Mucosa of descending colon (tissue), 3 donors: ENCODE measurements at regions not wholly inside any gene's neighbourhood (a gene's known extent, or its start where the extent isn't known, plus 50 kb on each side); places are given as distances from the start of the nearest gene placed in this dataset.

Source experiments
- ATAC-seq: fragments of 200-7000 bp; cut with Tn5 transposase; one replicate; pipeline ENCODE4 v1.9.1; 2020; ENCODE audit warnings: mild to moderate bottlenecking, moderate library complexity
- DNase-seq, 3 donors: peaks; one replicate each; pipeline ENCODE4 v3.0.0-alpha.2; 2020
- H3K36me3 ChIP-seq: fragments of 200-600 bp; one replicate; pipeline ENCODE4 v1.8.0; 2021; ENCODE audit warnings: low read depth, mild to moderate bottlenecking
- H3K4me1 ChIP-seq: fragments of 200-600 bp; one replicate; pipeline ENCODE4 v1.8.0; 2021; ENCODE audit warnings: low read depth, mild to moderate bottlenecking
- H3K4me3 ChIP-seq: fragments of 200-600 bp; one replicate; pipeline ENCODE4 v1.8.0; 2021; ENCODE audit warnings: mild to moderate bottlenecking
- H3K9me3 ChIP-seq: fragments of 200-600 bp; one replicate; pipeline ENCODE4 v1.8.0; 2021; ENCODE audit warnings: mild to moderate bottlenecking
- CTCF ChIP-seq: fragments of 200-600 bp; IDR thresholded peaks from one replicate; pipeline ENCODE4 v1.8.0; 2022; ENCODE audit warnings: antibody characterized with exemption, mild to moderate bottlenecking
- intact Hi-C, 2 donors: fragments of 100-400 bp; cut with DNase I in 1 of 2; cut with micrococcal nuclease in 1 of 2; formaldehyde crosslinking; loops; one replicate each; pipeline versions ENCODE4 v1.11.0 to v1.11.1; 2022; cut with DNase I, micrococcal nuclease
- donor health status: DM: no; HTN: no; CAD: no; lungs with moderate emphysema.
- donor health status: DM: no; HTN: no; CAD: no.
- donor health status: DM: no; HTN: yes; CAD: no.

DNA sequence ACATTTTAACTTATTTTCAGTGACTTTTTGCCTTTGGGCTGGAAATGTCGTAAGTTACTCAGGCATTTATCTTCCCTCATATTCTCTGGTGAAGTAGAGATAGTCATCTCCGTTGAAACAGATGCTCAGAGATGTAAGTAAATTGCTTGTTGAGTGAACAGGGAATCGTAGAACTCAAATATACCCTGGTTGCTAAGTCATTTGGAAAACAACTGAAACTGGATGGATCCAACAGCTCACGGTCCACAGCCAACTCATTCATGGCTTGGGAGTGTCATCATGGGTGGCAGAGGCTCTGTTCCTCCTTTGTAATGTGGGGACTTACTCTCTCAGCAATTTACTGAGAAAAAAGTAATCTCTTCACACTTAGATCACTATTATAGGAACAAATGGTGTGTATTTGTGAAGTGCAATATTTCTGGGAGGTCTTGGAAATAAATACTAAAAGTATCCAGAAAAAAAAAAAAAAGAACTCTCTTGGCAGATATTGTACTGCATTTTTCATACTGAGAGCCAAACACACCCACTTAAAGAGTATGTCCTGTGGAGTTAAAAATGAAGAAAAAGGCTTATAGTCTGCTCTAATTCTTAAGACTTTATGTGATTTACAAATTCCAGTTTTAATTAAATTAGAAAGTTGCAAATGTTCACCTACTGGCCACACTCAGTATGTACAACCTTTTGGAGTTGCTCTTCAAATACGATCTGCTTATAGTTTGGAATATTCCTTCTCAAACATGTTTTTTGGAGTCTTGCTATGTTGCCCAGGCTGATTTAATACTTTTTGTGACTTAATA is 107.4 kb downstream of the LEPR start:
- DNase-seq (no peak), ATAC-seq (no peak)
- Histone ChIP-seq H3K4me3 (no peak overlapping the region), H3K36me3 (no peaks in the 10 kb centered on the region), H3K4me1 (no peaks in the 10 kb centered on the region), H3K9me3 (no peaks in the 10 kb centered on the region)
- TF ChIP-seq CTCF = no peak
- intact Hi-C loops = no loop called here

- Histone ChIP-seq H3K36me3 (no peaks in the 10 kb centered on the region), H3K9me3 (no peaks in the 10 kb centered on the region), H3K4me3 (no peak overlapping the region), H3K4me1 (no peaks in the 10 kb centered on the region)
- no peak for ATAC-seq
- intact Hi-C loops = no loop called here
- no peak for DNase-seq
- no peak for TF ChIP-seq CTCF
Measured at GRCh38 chr1:65531972-65532570, 111.6 kb downstream of the LEPR start.

GRCh38 chr1:65535981-65536380 is 115.5 kb downstream of the LEPR start:
- no peak for DNase-seq
- TF ChIP-seq CTCF = no peak
- H3K4me3 ChIP-seq = no peak overlapping the region
- no peaks in the 10 kb centered on the region for H3K4me1 ChIP-seq
- intact Hi-C loops = no loop called here
- H3K9me3 ChIP-seq = no peaks in the 10 kb centered on the region
- ATAC-seq = no peak
- no peaks in the 10 kb centered on the region for H3K36me3 ChIP-seq

GRCh38 chr1:65538086-65538485 is 117.6 kb downstream of the LEPR start:
- no peaks in the 10 kb centered on the region for H3K36me3 ChIP-seq
- H3K4me3 ChIP-seq = no peak overlapping the region
- no peaks in the 10 kb centered on the region for H3K4me1 ChIP-seq
- no peak for DNase-seq
- no peak for TF ChIP-seq CTCF
- no peak for ATAC-seq
- no peaks in the 10 kb centered on the region for H3K9me3 ChIP-seq
- intact Hi-C loops = no loop called here

GRCh38 chr1:65538664-65539063 is 118.2 kb downstream of the LEPR start:
- intact Hi-C loops = no loop called here

More at GRCh38 chr1:65538664-65539063, 118.2 kb downstream of the LEPR start:
- no peak for TF ChIP-seq CTCF
- DNase-seq (no peak), ATAC-seq (no peak)
- Histone ChIP-seq H3K4me3 (no peak overlapping the region), H3K4me1 (no peaks in the 10 kb centered on the region), H3K36me3 (no peaks in the 10 kb centered on the region), H3K9me3 (no peaks in the 10 kb centered on the region)
